HAP-1 (cell line): ENCODE measurements at regions not wholly inside any gene's neighbourhood (a gene's known extent, or its start where the extent isn't known, plus 50 kb on each side); places are given as distances from the start of the nearest gene placed in this dataset.

ENCODE experiments used
- DNase-seq, 2 experiments: peaks; one replicate each; pipeline ENCODE4 v3.0.0-alpha.2; 2016 to 2020; ENCODE audit warnings: low spot score in 2 of 2
- H3K27me3 ChIP-seq: fragments of 250-450 bp; sonication (Bioruptor Pico); 2 replicates; pipeline ENCODE4 v1.5.1; 2020; ENCODE audit warnings: low read depth, mild to moderate bottlenecking, moderate library complexity
- H3K36me3 ChIP-seq: fragments of 250-450 bp; sonication (Bioruptor Pico); replicated peaks from 2 replicates; pipeline ENCODE4 v1.5.1; 2020; ENCODE audit warnings: mild to moderate bottlenecking
- H3K4me1 ChIP-seq: fragments of 250-450 bp; sonication (Bioruptor Pico); 2 replicates; pipeline ENCODE4 v1.5.1; 2020; ENCODE audit warnings: mild to moderate bottlenecking
- H3K4me3 ChIP-seq: fragments of 250-450 bp; sonication (Bioruptor Pico); 2 replicates; pipeline ENCODE4 v1.5.1; 2020; ENCODE audit warnings: mild to moderate bottlenecking, moderate library complexity
- H3K9me3 ChIP-seq: fragments of 250-450 bp; sonication (Bioruptor Pico); 2 replicates; pipeline ENCODE4 v1.5.1; 2020; ENCODE audit warnings: mild to moderate bottlenecking, moderate library complexity
- in situ Hi-C: fragments of 300-500 bp; cut with MboI; formaldehyde crosslinking; loops from 3 replicates; pipeline ENCODE4 v1.14.3; 2020; ENCODE audit warnings: low sequenced_read_pairs, inconsistent platforms, mixed read lengths

- no peak for DNase-seq
- H3K4me1 ChIP-seq, result no peaks in the 10 kb centered on the region
- H3K4me3 ChIP-seq, result no peak overlapping the region
- no peaks in the 10 kb centered on the region for H3K27me3 ChIP-seq
- in situ Hi-C loops, result no loop called here
- H3K9me3 ChIP-seq, result no peaks in the 10 kb centered on the region
- H3K36me3 ChIP-seq, result no peaks in the 10 kb centered on the region
Measured at GRCh38 chr17:83152745-83153611, 73.6 kb downstream of the METRNL start.

DNA sequence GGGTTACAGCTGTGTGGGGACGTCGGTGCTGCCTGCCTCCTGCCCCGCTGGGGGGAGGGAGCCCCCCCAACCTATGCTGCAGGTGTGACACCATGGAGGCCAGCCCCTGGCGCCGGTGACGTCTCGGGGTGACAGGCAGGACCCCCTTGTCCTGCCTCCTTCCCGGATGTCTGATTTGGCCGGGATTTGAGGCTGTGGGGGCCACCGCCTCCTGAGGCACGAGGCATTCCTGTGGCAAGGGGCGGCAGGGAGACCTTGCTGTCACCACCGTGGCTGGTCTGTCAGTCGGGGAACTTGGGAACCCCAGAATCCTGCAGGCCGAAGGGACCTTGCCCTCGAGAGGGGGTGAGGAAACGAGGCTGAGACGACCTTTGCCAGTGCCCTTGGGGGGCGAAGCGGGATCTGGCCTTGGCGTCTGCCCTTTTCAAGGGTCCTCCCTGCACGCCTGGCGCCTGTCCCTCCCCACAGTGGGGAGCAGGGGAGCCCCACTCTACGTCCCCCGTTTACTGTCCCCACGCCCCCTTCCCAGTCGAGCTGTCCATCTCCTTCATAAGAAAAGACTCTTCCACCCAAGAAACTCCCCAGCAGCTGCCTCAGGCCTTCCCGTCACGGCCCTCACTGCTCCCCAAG, 74.4 kb downstream of the METRNL start:
- H3K9me3 ChIP-seq, result no peaks in the 10 kb centered on the region
- in situ Hi-C loops, result no loop called here
- H3K4me3 ChIP-seq, result no peak overlapping the region
- no peaks in the 10 kb centered on the region for H3K36me3 ChIP-seq
- DNase-seq, result no peak
- H3K4me1 ChIP-seq, result no peaks in the 10 kb centered on the region
- H3K27me3 ChIP-seq, result no peaks in the 10 kb centered on the region

- in situ Hi-C loops, result no loop called here
- Histone ChIP-seq H3K4me1 (no peaks in the 10 kb centered on the region), H3K36me3 (no peaks in the 10 kb centered on the region), H3K27me3 (no peaks in the 10 kb centered on the region), H3K9me3 (no peaks in the 10 kb centered on the region), H3K4me3 (no peak overlapping the region)
- no peak for DNase-seq
Measured at GRCh38 chr17:83154311-83155127, 75.1 kb downstream of the METRNL start.

DNA sequence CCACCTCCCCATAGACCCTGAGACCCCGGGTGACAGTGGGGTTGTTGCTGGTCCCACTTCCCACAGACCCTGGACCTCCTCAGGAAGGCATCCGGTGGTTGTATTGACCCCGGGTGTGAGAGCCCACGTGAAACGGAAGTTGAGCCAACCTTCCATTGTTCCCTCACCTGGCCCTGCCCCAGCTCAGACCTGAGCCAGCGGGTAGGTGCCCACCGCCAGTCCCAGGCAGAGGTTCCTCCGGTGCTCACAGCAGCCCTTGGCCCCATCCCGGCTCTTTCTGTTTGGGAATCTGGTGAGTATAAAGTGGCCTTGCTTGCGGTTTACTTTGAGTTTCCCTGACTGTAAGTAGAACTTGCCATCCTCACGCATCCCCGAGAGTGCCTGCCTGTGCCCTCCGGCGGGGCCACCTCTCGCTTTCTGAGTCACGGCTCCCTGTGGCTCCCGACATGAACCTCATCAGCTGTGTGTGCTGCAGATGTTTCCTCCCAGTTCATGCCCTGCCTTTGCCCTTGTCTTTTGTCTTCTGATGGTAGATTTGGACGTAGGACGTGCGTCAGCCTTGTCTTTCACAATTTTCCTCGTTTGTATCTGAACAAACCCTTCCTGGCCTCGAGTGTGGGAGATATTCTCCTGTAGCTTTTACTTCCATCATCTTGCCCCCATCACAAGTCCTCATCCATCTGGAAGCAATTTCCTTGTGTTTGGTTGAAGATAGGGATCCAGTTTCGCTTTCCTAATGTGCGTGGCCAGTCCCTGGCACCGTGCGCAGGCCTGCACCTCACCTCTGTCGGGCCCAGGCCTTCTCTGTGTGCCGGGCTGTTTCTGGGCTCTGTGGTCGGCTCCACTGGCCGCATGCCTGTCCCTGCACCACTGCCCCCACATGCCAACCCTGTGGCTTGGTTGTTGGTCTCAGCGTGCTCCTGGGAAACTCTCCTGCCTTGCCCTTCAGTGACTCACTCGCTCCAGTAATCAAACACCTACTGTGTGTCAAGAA, 76.0 kb downstream of the METRNL start:
- Histone ChIP-seq H3K4me3 (no peak overlapping the region), H3K36me3 (no peaks in the 10 kb centered on the region), H3K4me1 (no peaks in the 10 kb centered on the region), H3K27me3 (no peaks in the 10 kb centered on the region), H3K9me3 (no peaks in the 10 kb centered on the region)
- no peak for DNase-seq
- in situ Hi-C loops, result no loop called here

- H3K36me3 ChIP-seq, result no peaks in the 10 kb centered on the region
- no peaks in the 10 kb centered on the region for H3K9me3 ChIP-seq
- in situ Hi-C loops, result no loop called here
- no peak for DNase-seq
- no peaks in the 10 kb centered on the region for H3K27me3 ChIP-seq
- H3K4me3 ChIP-seq, result no peak overlapping the region
- H3K4me1 ChIP-seq, result no peaks in the 10 kb centered on the region
Measured at GRCh38 chr17:83156408-83156807, 77.0 kb downstream of the METRNL start.

DNA sequence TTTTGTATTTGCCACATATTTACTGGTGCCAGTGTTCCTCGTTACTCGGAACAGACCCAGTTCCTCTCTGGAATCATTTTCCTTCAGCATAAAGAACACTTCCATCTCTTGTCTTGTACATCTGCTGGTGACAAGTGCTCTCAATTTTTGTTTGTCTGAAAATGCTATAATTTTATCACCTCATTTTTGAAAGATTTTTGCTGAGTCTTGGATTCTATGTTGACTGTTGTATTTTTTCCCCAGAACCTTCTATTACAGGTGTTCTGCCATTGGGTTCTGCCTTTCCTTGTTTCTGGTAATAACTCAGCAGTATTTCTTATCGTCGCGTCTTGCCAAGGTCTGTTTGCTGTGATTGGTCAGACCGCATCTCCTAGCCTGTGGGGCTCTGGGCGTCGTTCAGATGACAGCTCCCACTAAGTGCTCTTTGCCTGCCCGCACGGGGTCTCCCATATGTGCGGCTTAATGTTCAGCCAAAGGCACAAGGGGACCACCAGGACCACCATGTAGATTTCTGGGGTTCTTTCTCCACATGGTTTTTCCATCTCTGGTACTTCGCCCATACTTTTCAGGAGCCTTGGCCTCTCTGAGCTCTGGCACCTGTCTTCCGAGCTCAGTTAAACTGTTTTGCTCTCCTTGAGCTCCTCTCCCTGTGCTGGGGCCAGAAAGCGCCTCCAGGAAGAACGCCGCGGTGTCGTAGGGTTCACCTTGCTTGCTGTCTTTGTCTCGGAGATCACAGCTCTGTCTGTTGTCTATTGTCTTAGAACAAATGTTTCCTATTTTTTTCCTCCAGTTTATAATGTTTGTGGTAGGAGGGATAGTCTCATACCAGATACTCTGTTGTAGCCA, 80.0 kb downstream of the METRNL start:
- DNase-seq, result no peak
- in situ Hi-C loops, result no loop called here
- Histone ChIP-seq H3K4me1 (no peaks in the 10 kb centered on the region), H3K9me3 (no peaks in the 10 kb centered on the region), H3K27me3 (no peaks in the 10 kb centered on the region), H3K4me3 (no peak overlapping the region), H3K36me3 (no peaks in the 10 kb centered on the region)

GRCh38 chr17:83160443-83161297, 81.3 kb downstream of the METRNL start:
- Histone ChIP-seq H3K36me3 (no peaks in the 10 kb centered on the region), H3K27me3 (no peaks in the 10 kb centered on the region), H3K4me3 (no peak overlapping the region), H3K9me3 (no peaks in the 10 kb centered on the region), H3K4me1 (no peaks in the 10 kb centered on the region)
- in situ Hi-C loops, result no loop called here
- no peak for DNase-seq

GRCh38 chr17:83161298-83162034, 82.1 kb downstream of the METRNL start:
- H3K9me3 ChIP-seq, result no peaks in the 10 kb centered on the region
- DNase-seq, result no peak
- no peaks in the 10 kb centered on the region for H3K36me3 ChIP-seq
- in situ Hi-C loops, result no loop called here
- no peaks in the 10 kb centered on the region for H3K27me3 ChIP-seq
- H3K4me3 ChIP-seq, result no peak overlapping the region
- H3K4me1 ChIP-seq, result no peaks in the 10 kb centered on the region

DNA sequence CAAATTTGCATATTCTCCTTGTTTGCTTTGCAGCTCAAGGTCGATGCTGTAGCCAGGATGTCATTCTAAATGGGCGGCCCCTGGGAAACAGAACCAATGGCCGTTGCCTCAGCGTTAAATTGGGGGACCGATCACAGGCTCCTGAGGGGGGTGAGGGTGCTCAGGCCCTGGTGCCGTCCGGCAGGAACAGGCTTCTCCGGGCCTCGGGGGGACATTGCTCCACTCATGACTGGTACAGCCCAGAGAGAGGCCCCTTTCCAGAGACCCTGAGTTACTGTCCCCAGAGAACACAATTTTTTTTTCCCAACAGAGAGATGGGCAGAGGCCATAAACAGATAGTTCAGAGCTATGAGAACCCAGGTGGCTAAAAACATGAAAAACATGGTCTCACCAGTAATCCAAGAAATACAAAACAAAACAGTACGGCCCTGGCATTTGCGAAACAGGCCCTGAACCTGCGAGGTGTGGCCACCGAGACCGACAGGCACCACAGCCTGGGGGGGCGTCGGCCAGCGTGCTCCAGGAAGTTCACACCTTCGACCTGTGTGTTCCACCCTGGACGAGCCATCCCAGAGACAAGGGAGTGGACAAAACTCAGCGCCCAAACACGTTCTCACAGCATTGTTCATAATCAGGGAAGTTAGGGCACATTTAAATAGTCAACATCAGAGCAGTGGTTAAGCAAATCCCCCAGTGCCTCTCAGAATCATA, 82.8 kb downstream of the METRNL start:
- no peaks in the 10 kb centered on the region for H3K36me3 ChIP-seq
- in situ Hi-C loops, result no loop called here
- no peaks in the 10 kb centered on the region for H3K9me3 ChIP-seq
- no peaks in the 10 kb centered on the region for H3K27me3 ChIP-seq
- no peaks in the 10 kb centered on the region for H3K4me1 ChIP-seq
- DNase-seq, result no peak
- H3K4me3 ChIP-seq, result no peak overlapping the region

DNA sequence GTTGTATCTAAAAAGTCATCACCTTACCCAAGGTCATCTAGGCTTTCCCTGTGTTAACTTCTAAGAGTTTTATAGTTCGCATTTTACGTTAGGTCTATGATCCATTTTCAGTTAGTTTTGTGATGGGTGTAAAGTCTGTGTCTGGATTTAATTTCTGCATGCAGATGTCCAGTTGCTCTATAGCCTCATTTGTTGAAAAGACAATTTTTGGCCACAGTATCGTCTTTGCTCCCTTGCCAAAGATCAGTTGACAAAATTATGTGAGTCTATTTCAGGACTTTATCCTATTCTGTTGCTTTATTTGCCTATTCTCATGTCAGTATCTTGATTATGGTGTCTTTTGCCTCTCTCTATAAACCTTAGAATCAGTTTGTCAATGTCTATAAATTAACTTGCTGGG, 85.1 kb downstream of the METRNL start:
- no peak for DNase-seq
- Histone ChIP-seq H3K27me3 (no peaks in the 10 kb centered on the region), H3K36me3 (no peaks in the 10 kb centered on the region), H3K9me3 (no peaks in the 10 kb centered on the region), H3K4me3 (no peak overlapping the region), H3K4me1 (no peaks in the 10 kb centered on the region)
- in situ Hi-C loops, result no loop called here
